CD14-positive monocyte (primary cell): ENCODE measurements at regions not wholly inside any gene's neighbourhood (a gene's known extent, or its start where the extent isn't known, plus 50 kb on each side); places are given as distances from the start of the nearest gene placed in this dataset.

Experiments
- DNase-seq, 3 donors: peaks; one replicate each; pipeline ENCODE4 v3.0.0-alpha.2; 2011 to 2022
- H2AFZ ChIP-seq: 2 replicates; pipeline ENCODE4 v1.6.0; 2012; ENCODE audit warnings: mild to moderate bottlenecking, low read depth, low read length, inconsistent platforms; ENCODE audit not compliant: insufficient read depth, poor library complexity, severe bottlenecking
- H3K27ac ChIP-seq, 2 donors: 1 replicate in 1 of 2; 2 replicates in 1 of 2; pipeline ENCODE4 v1.5.1; 2012 to 2013; ENCODE audit warnings: low read length in 2 of 2, control low read depth in 1 of 2, inconsistent platforms in 1 of 2, low read depth in 1 of 2, mild to moderate bottlenecking in 1 of 2
- H3K27me3 ChIP-seq, 2 donors: one replicate each; pipeline versions ENCODE4 v1.6.0 to v1.6.1; 2011 to 2013; ENCODE audit warnings: low read length in 2 of 2; ENCODE audit not compliant: control insufficient read depth in 2 of 2, insufficient read depth in 2 of 2
- H3K36me3 ChIP-seq, 2 donors: replicated peaks in 1 of 2; 1 replicate in 1 of 2; 2 replicates in 1 of 2; pipeline versions ENCODE4 v1.5.1 to v1.6.1; 2012 to 2013; ENCODE audit warnings: low read length in 2 of 2, control low read depth in 1 of 2, inconsistent platforms in 1 of 2, mild to moderate bottlenecking in 1 of 2; ENCODE audit not compliant: insufficient read depth in 2 of 2, control insufficient read depth in 1 of 2
- H3K4me1 ChIP-seq, 2 donors: 1 replicate in 1 of 2; 2 replicates in 1 of 2; pipeline versions ENCODE4 v1.5.1 to v1.6.1; 2012 to 2013; ENCODE audit warnings: low read length in 2 of 2, control low read depth in 1 of 2, inconsistent platforms in 1 of 2, mild to moderate bottlenecking in 1 of 2, moderate library complexity in 1 of 2; ENCODE audit not compliant: insufficient read depth in 2 of 2, control insufficient read depth in 1 of 2
- H3K4me2 ChIP-seq: replicated peaks from 2 replicates; pipeline ENCODE3; 2012; ENCODE audit warnings: low read length, moderate library complexity, mild to moderate bottlenecking; ENCODE audit not compliant: poor library complexity, severe bottlenecking; ENCODE audit errors: extremely low read depth
- H3K4me3 ChIP-seq, 3 experiments: fragments of 200-600 bp in 1 of 3; sonication (generic) in 1 of 3; replicated peaks in 1 of 3; 1 replicate in 2 of 3; 2 replicates in 1 of 3; pipeline ENCODE4 v1.5.1; 2011 to 2013; ENCODE audit warnings: low read length in 3 of 3, mild to moderate bottlenecking in 3 of 3, control low read depth in 2 of 3, low read depth in 2 of 3, inconsistent platforms in 1 of 3, moderate library complexity in 1 of 3
- H3K79me2 ChIP-seq: 2 replicates; pipeline ENCODE4 v1.6.0; 2012; ENCODE audit warnings: mild to moderate bottlenecking, control low read depth, inconsistent platforms, low read length, moderate library complexity; ENCODE audit not compliant: insufficient read depth
- H3K9ac ChIP-seq: 2 replicates; pipeline ENCODE4 v1.6.0; 2017; ENCODE audit warnings: low read length, mild to moderate bottlenecking; ENCODE audit not compliant: insufficient read depth, poor library complexity, severe bottlenecking
- H3K9me3 ChIP-seq, 2 donors: replicated peaks in 1 of 2; 1 replicate in 1 of 2; 2 replicates in 1 of 2; pipeline versions ENCODE4 v1.5.1 to v1.6.1; 2012 to 2013; ENCODE audit warnings: low read length in 2 of 2, control low read depth in 1 of 2; ENCODE audit not compliant: control insufficient read depth in 1 of 2, insufficient read depth in 1 of 2
- H4K20me1 ChIP-seq: 2 replicates; pipeline ENCODE4 v1.6.0; 2012; ENCODE audit warnings: mild to moderate bottlenecking, low read length, control low read depth, moderate library complexity; ENCODE audit not compliant: insufficient read depth
- H3K27ac Mint-ChIP-seq, 7 donors: one replicate each; pipeline ENCODE4 v1.8.0; 2020; ENCODE audit warnings: mild to moderate bottlenecking in 7 of 7, mixed read lengths in 7 of 7, moderate library complexity in 6 of 7, inconsistent platforms in 2 of 7
- H3K27me3 Mint-ChIP-seq, 3 donors: one replicate each; pipeline ENCODE4 v1.8.0; 2021 to 2022; ENCODE audit warnings: low read depth in 3 of 3, mild to moderate bottlenecking in 3 of 3, mixed read lengths in 3 of 3, moderate library complexity in 3 of 3, inconsistent platforms in 1 of 3
- H3K36me3 Mint-ChIP-seq, 2 donors: one replicate each; pipeline ENCODE4 v1.8.0; 2020; ENCODE audit warnings: mixed read lengths in 2 of 2, inconsistent platforms in 1 of 2, mild to moderate bottlenecking in 1 of 2
- H3K4me1 Mint-ChIP-seq: one replicate; pipeline ENCODE4 v1.8.0; 2020; ENCODE audit warnings: mild to moderate bottlenecking, mixed read lengths
- H3K4me3 Mint-ChIP-seq, 2 donors: one replicate each; pipeline ENCODE4 v1.8.0; 2020; ENCODE audit warnings: mild to moderate bottlenecking in 2 of 2, mixed read lengths in 2 of 2, moderate library complexity in 1 of 2
- H3K9me3 Mint-ChIP-seq, 7 donors: one replicate each; pipeline ENCODE4 v1.8.0; 2020 to 2022; ENCODE audit warnings: mixed read lengths in 7 of 7, mild to moderate bottlenecking in 6 of 7, moderate library complexity in 6 of 7, inconsistent platforms in 2 of 7
- WGBS: methylation state at CpG from one replicate; pipeline ENCODE4 v1.1.5; 2013; ENCODE audit warnings: missing lambda C conversion rate; ENCODE audit not compliant: insufficient coverage; 5-methylcytosine and 5-hydroxymethylcytosine counted together
- intact Hi-C, 2 donors: fragments of 100-400 bp; cut with micrococcal nuclease; formaldehyde crosslinking; loops; one replicate each; pipeline versions ENCODE4 v1.15.0 to v1.15.1; 2023
- TF ChIP-seq, protein P1 (sequence below): fragments of 200-600 bp; IDR thresholded peaks from one replicate; pipeline ENCODE4 v1.8.0; 2022; ENCODE audit warnings: antibody characterized with exemption, mild to moderate bottlenecking

DNA sequence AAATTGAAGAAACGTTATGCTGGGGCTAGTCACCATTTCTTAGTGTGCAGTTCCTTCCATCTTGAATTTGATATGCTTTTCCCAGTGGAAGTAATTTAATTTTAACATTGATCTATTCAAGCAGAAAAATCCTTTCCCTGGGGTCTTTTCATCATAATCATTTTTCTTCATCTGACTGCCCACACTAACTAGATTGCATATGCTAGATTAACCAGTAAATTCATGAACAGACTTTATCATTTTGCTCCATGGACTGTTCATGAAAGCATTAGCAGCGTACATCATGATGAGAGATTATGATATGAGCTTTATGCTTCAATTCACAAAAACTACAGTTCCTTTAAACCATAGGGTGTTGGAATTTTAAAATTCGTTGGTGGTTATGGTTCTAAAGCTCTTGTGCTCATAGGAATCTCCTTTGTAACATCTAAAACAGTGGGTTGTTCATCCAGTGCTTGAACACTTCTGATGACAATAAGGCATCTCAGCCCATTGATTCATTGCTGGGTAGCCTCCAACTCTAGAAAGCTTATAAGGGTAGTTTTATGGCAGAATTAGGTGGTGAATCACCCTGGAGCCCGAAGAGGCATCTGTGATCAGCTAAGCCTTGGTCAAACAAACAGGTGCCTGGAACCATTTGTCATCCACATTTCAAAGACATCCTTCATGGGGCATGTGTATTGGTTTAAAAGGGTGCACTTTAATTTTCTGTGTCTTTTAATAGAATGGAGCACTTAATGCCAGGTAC is 77.2 kb upstream of the NDUFV2 start:
- Histone ChIP-seq H3K4me3 (no peak overlapping the region), H3K79me2 (no peaks in the 10 kb centered on the region), H3K4me1 (no peaks in the 10 kb centered on the region), H3K4me2 (no peak overlapping the region), H4K20me1 (no peaks in the 10 kb centered on the region), H3K27ac (no peak overlapping the region), H3K27me3 (no peaks in the 10 kb centered on the region), H2AFZ (no peak overlapping the region), H3K9me3 (no peaks in the 10 kb centered on the region), H3K36me3 (no peaks in the 10 kb centered on the region), H3K9ac (no peak overlapping the region)
- Mint-ChIP-seq H3K27me3 (peaks cover 1 to 3% (median 1%) of the 10 kb centered on the region in 3 donors), H3K27ac (no peak overlapping the region), H3K4me1 (no peaks in the 10 kb centered on the region), H3K4me3 (no peak overlapping the region), H3K36me3 (no peaks in the 10 kb centered on the region), H3K9me3 (no peaks in the 10 kb centered on the region)
- intact Hi-C loops, result no loop called here
- no CpG with 5 or more reads among the region's 4 CpGs for WGBS
- no peak for DNase-seq
- TF ChIP-seq, protein P1, sequence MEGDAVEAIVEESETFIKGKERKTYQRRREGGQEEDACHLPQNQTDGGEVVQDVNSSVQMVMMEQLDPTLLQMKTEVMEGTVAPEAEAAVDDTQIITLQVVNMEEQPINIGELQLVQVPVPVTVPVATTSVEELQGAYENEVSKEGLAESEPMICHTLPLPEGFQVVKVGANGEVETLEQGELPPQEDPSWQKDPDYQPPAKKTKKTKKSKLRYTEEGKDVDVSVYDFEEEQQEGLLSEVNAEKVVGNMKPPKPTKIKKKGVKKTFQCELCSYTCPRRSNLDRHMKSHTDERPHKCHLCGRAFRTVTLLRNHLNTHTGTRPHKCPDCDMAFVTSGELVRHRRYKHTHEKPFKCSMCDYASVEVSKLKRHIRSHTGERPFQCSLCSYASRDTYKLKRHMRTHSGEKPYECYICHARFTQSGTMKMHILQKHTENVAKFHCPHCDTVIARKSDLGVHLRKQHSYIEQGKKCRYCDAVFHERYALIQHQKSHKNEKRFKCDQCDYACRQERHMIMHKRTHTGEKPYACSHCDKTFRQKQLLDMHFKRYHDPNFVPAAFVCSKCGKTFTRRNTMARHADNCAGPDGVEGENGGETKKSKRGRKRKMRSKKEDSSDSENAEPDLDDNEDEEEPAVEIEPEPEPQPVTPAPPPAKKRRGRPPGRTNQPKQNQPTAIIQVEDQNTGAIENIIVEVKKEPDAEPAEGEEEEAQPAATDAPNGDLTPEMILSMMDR, result no peak

DNA sequence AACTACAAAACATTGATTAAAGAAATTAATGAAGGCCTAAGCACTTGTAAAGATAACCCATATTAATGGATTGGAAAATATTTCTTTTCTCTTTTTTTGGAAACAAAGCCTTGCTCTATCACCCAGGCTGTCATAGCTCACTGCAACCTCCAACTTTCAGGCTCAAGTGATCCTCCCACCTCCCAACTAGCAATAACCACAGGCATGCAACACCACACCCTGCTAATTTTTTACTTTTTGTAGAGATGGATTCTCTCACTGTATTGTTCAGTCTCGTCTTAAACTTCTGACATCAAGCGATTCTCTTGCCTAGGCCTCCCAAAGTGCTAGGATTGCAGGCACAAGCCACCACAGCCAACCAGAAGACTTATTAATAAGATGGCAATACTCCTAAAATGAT is 73.4 kb upstream of the NDUFV2 start:
- H3K4me2 ChIP-seq, result no peak overlapping the region

More for the DNA sequence above, 73.4 kb upstream of the NDUFV2 start:
- H3K4me1 ChIP-seq, result no peaks in the 10 kb centered on the region
- DNase-seq, result no peak
- no peaks in the 10 kb centered on the region for H3K27me3 ChIP-seq
- no peak overlapping the region for H3K27ac Mint-ChIP-seq
- no peaks in the 10 kb centered on the region for H3K4me1 Mint-ChIP-seq
- no peak overlapping the region for H3K9ac ChIP-seq
- no peak overlapping the region for H3K4me3 Mint-ChIP-seq
- H3K27ac ChIP-seq, result no peak overlapping the region
- no peaks in the 10 kb centered on the region for H3K9me3 Mint-ChIP-seq
- TF ChIP-seq, protein P1, result no peak
- H3K27me3 Mint-ChIP-seq, result peaks cover 0 to 3% (median 1%) of the 10 kb centered on the region in 3 donors
- H2AFZ ChIP-seq, result no peak overlapping the region
- no peaks in the 10 kb centered on the region for H3K36me3 Mint-ChIP-seq
- no peak overlapping the region for H3K4me3 ChIP-seq
- no peaks in the 10 kb centered on the region for H4K20me1 ChIP-seq
- H3K79me2 ChIP-seq, result no peaks in the 10 kb centered on the region
- intact Hi-C loops, result no loop called here
- no peaks in the 10 kb centered on the region for H3K36me3 ChIP-seq
- WGBS, result 93% methylated on average over 2 of the region's 2 CpGs
- no peaks in the 10 kb centered on the region for H3K9me3 ChIP-seq
